MCF 10A (cell line): ENCODE measurements at regions not wholly inside any gene's neighbourhood (a gene's known extent, or its start where the extent isn't known, plus 50 kb on each side); places are given as distances from the start of the nearest gene placed in this dataset.

Experiments used
- BruUV-seq: library from RNA; stranded (reverse); fragments of 400-500 nt; replicated peaks from 2 replicates; lab custom pipeline; 2021; lab: Mats Ljungman, UMichigan
- CTCF ChIA-PET: fragments of 300-600 bp; sonication (Branson Sonifier 250); formaldehyde crosslinking; extraction: SDS; loops from one replicate; lab custom pipeline; 2021; ENCODE audit warnings: antibody characterized with exemption, inconsistent platforms; lab: Yijun Ruan, JAX
- POLR2A ChIA-PET: fragments of 300-600, 350-650 bp; sonication (Branson Sonifier 250); formaldehyde crosslinking; extraction: SDS; loops from one replicate; lab custom pipeline; 2020; ENCODE audit warnings: antibody characterized with exemption, inconsistent platforms; lab: Yijun Ruan, JAX
- DNase-seq: peaks from one replicate; pipeline ENCODE4 v3.0.0-alpha.2; 2018; ENCODE audit not compliant: unreplicated experiment
- H3K27ac Mint-ChIP-seq: one replicate; pipeline ENCODE4 v1.8.0; 2022; ENCODE audit warnings: mild to moderate bottlenecking, low read depth, mixed read lengths; ENCODE audit not compliant: unreplicated experiment
- H3K27me3 Mint-ChIP-seq: one replicate; pipeline ENCODE4 v1.8.0; 2022; ENCODE audit warnings: mixed read lengths; ENCODE audit not compliant: insufficient read depth, unreplicated experiment
- H3K36me3 Mint-ChIP-seq: one replicate; pipeline ENCODE4 v1.8.0; 2022; ENCODE audit warnings: mild to moderate bottlenecking, moderate library complexity, mixed read lengths; ENCODE audit not compliant: insufficient read depth, unreplicated experiment
- H3K4me1 Mint-ChIP-seq: one replicate; pipeline ENCODE4 v1.8.0; 2022; ENCODE audit warnings: mixed read lengths; ENCODE audit not compliant: insufficient read depth, unreplicated experiment
- H3K4me3 Mint-ChIP-seq: one replicate; pipeline ENCODE4 v1.8.0; 2022; ENCODE audit warnings: mild to moderate bottlenecking, moderate library complexity, mixed read lengths; ENCODE audit not compliant: unreplicated experiment
- H3K9me3 Mint-ChIP-seq: one replicate; pipeline ENCODE4 v1.8.0; 2022; ENCODE audit warnings: mixed read lengths; ENCODE audit not compliant: unreplicated experiment
- intact Hi-C: fragments of 100-400 bp; cut with micrococcal nuclease; formaldehyde crosslinking; loops from 2 replicates; pipeline ENCODE4 v1.14.1; 2022
- TF ChIP-seq, protein P1 (sequence below): fragments of 200-600 bp; IDR thresholded peaks from one replicate; pipeline ENCODE4 v1.8.0; 2022; ENCODE audit warnings: antibody characterized with exemption, mild to moderate bottlenecking; ENCODE audit not compliant: unreplicated experiment

DNA sequence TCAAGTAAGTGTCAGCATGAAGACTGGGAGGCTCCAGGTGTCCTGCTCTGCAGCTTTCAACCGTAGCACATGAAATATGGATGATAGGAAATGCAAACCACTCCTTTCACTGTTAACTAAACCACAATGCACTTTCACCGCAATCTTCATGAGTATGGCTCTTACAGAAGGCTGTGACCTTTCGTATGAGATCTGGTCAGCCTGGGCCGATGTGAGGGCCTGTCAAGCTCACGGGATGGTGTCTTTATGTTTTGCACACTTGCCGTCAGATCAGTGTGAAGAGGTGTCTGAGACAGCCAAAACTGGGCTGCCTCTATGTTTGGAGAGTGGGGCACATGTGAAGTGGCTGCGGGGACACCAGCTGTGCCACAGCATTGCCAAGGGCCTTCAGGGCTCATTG lies 62.8 kb upstream of the AFF3 start:
- POLR2A ChIA-PET: no interaction called here
- no TSS peak for BruUV-seq

DNA sequence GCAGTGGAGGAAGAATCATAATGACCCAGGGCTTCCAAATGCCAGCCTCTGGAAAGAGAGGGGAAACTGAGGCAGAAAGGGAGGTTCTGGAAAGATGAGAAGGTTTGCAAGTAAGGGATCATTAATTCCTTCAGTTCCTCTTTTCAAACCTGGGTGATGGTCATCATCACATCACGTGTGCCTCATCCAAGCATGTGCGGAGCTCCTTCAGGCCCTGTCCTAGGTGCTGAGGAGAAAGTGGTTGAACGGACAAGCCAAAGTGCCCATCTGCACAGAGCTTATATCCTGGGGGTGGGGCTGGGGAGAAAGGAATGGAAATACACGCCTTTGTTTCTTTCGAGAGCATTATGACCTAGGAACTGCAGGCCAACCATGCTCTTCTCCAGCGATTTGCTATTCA lies 60.2 kb upstream of the AFF3 start:
- no peaks in the 10 kb centered on the region for H3K9me3 Mint-ChIP-seq
- CTCF ChIA-PET: interaction anchor here (0.6 kb wide), 1 partner anchor 110 kb away, joined by 3 read pairs; no protein-coding TSS in a partner anchor
- POLR2A ChIA-PET: no interaction called here

More for the DNA sequence above, 62.8 kb upstream of the AFF3 start:
- TF ChIP-seq, protein P1, sequence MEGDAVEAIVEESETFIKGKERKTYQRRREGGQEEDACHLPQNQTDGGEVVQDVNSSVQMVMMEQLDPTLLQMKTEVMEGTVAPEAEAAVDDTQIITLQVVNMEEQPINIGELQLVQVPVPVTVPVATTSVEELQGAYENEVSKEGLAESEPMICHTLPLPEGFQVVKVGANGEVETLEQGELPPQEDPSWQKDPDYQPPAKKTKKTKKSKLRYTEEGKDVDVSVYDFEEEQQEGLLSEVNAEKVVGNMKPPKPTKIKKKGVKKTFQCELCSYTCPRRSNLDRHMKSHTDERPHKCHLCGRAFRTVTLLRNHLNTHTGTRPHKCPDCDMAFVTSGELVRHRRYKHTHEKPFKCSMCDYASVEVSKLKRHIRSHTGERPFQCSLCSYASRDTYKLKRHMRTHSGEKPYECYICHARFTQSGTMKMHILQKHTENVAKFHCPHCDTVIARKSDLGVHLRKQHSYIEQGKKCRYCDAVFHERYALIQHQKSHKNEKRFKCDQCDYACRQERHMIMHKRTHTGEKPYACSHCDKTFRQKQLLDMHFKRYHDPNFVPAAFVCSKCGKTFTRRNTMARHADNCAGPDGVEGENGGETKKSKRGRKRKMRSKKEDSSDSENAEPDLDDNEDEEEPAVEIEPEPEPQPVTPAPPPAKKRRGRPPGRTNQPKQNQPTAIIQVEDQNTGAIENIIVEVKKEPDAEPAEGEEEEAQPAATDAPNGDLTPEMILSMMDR: no peak
- Mint-ChIP-seq H3K27ac (no peak overlapping the region), H3K4me3 (no peak overlapping the region), H3K36me3 (no peaks in the 10 kb centered on the region), H3K4me1 (no peaks in the 10 kb centered on the region), H3K27me3 (peaks cover 5% of the 10 kb centered on the region), H3K9me3 (no peaks in the 10 kb centered on the region)
- DNase-seq: no peak
- intact Hi-C loops: no loop called here
- CTCF ChIA-PET: no interaction called here

DNA sequence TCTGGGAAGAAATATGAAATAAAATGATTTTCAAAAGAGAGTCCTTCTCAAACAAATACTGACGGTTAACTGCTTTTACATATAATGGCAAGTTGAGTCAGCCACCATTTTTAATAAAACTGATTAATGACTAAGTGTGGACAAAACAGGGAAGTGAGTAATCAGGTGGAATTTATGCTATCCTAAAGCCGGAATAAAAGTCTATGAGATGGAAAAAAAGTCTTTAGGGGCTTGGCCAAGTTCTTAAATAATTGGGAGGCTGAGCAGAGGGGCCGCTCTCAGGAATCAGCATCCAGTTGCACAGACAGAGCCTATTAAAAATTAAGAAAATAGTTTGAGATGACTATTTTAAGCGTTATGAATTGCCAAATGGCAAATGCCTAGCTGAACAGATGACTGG lies 58.6 kb upstream of the AFF3 start:
- H3K36me3 Mint-ChIP-seq: no peaks in the 10 kb centered on the region
- no peak overlapping the region for H3K27ac Mint-ChIP-seq
- no peak for DNase-seq

More for the DNA sequence above, 60.2 kb upstream of the AFF3 start:
- Mint-ChIP-seq H3K4me1 (no peaks in the 10 kb centered on the region), H3K27me3 (no peaks in the 10 kb centered on the region), H3K36me3 (no peaks in the 10 kb centered on the region), H3K4me3 (no peak overlapping the region), H3K27ac (no peak overlapping the region)
- intact Hi-C loops: no loop called here
- no peak for DNase-seq
- TF ChIP-seq, protein P1: no peak
- no TSS peak for BruUV-seq

DNA sequence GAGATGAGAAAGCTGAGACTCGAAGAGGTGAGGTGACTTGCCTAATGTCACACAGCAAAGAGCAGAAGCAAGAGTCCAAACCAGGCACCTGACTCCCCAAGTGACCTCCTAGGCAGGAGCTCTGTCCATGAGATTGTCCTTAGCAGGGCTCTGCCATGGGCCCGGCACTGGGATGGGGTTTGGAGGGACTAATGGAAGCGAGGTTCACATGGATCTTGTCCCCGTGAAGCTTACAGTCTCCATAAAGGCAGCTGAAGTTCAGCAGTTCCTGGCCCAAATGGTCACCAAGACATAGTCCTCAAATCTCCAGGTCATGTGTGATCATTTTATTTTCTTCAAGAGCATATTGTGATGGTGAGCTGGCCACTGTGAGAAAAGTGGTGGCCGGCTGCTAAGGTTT lies 57.0 kb upstream of the AFF3 start:
- no TSS peak for BruUV-seq
- no peak for DNase-seq
- no peak overlapping the region for H3K27ac Mint-ChIP-seq
- intact Hi-C loops: no loop called here
- ChIA-PET CTCF (interaction anchor here (0.9 kb wide), 1 partner anchor 63 kb away, joined by 5 read pairs; no protein-coding TSS in a partner anchor), POLR2A (no interaction called here)
- TF ChIP-seq, protein P1: no peak
- no peaks in the 10 kb centered on the region for H3K9me3 Mint-ChIP-seq
- no peak overlapping the region for H3K4me3 Mint-ChIP-seq
- no peaks in the 10 kb centered on the region for H3K36me3 Mint-ChIP-seq
- H3K4me1 Mint-ChIP-seq: no peaks in the 10 kb centered on the region
- H3K27me3 Mint-ChIP-seq: no peaks in the 10 kb centered on the region

More for the DNA sequence above, 58.6 kb upstream of the AFF3 start:
- ChIA-PET CTCF (no interaction called here), POLR2A (no interaction called here)
- no peak overlapping the region for H3K4me3 Mint-ChIP-seq
- no peaks in the 10 kb centered on the region for H3K4me1 Mint-ChIP-seq
- H3K9me3 Mint-ChIP-seq: no peaks in the 10 kb centered on the region
- BruUV-seq: no TSS peak
- H3K27me3 Mint-ChIP-seq: no peaks in the 10 kb centered on the region
- TF ChIP-seq, protein P1: no peak
- intact Hi-C loops: no loop called here
